ENCODE measurements at regions not wholly inside any gene's neighbourhood (a gene's known extent, or its start where the extent isn't known, plus 50 kb on each side); places are given as distances from the start of the nearest gene placed in this dataset.
"Not testable (repeated sequence)": the region's sequence is repeated elsewhere in the genome, so short reads cannot be mapped to it uniquely, and the experiment has no call there.

GRCh38 chr7:76716551-76716950 is 89.5 kb upstream of the POMZP3 start:
- not testable (repeated sequence) for TF ChIP-seq CTCF, POLR2A (IDR thresholded peaks at IDR 0.05)

All from esophagus squamous epithelium (tissue), 4 donors.